COR-L47 (cell line): ENCODE measurements at regions not wholly inside any gene's neighbourhood (a gene's known extent, or its start where the extent isn't known, plus 50 kb on each side); places are given as distances from the start of the nearest gene placed in this dataset.
"Not testable (repeated sequence)": the region's sequence is repeated elsewhere in the genome, so short reads cannot be mapped to it uniquely, and the experiment has no call there.

Source experiments
- DNase-seq: peaks from one replicate; lab custom pipeline; 2025; lab: John Stamatoyannopoulos, UW

DNA sequence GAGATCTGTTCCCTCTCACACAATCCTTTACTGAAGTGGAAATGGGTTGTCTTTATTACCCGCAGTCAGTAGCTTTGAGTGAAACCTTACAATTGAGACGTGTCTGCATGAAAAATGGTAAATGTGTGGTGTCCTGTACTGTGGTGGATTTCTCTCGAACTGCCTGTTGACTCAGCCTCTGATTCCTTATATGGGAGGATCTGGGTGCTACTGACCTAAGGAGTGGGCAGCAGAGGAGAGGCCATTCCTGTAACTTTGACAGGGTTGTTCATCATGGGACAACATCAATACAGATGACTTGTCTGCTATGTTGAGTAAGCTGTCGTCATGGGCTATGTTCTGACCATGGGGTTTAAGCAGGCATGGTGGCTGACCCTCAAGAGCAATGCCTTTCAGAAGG is 159.6 kb upstream of the WDR1 start:
- no peak for DNase-seq

DNA sequence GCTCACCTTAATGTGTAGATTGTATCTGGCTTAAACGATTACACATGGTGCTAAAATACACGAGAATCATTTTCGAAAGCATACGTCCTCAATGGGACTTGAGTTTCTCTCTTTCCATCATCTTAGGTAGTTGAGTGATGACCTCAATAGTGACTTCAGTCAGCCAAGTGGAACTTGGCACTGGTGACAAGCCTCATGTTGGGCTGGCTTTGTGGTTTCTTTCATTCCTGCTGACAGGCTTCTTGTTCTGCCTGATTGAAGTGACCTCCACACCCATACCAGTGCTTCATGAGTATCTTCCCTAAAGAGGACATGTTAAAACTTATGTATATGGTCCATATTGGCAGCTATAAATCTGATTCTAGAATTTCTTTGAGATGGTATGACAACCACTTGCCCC is 159.1 kb upstream of the WDR1 start:
- no peak for DNase-seq

DNA sequence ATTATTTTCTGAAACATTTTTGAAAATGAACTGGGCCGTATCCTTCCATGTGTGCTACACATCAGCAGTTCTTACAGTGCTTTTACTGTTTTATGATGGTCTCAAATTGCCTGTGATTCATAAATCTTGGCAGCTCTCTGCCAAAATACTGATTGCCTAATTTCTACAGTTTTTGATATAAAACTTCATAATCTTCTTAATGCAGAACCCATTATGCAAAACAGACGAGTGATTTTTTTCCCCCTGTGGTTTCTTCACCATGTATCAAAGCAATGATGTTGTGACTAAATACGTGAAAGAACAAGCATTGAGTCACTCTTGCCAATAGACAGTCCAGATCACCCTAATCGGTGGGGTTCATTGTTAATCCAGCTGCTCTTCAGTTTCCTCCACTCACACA is 156.4 kb upstream of the WDR1 start:
- DNase-seq = no peak

DNA sequence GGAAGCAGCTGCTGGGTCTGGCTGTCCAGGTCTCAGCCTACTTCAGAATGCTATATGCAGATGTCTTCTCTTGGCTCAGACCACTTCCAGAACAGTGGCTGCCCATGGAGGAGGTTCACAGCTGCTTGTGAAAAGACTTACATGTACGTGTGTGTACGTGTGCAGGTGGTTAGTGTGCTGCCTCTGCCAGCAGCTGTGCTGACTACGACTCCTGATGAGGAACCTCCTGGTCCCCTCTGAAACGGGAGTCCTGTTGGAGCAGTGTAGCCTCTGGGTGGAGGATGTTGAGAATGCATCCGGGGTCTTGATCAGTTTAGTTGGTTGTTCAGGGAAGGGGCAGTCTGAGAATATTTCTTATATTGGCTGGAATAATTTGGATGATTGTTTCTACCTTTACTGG is 155.9 kb upstream of the WDR1 start:
- DNase-seq = no peak

DNA sequence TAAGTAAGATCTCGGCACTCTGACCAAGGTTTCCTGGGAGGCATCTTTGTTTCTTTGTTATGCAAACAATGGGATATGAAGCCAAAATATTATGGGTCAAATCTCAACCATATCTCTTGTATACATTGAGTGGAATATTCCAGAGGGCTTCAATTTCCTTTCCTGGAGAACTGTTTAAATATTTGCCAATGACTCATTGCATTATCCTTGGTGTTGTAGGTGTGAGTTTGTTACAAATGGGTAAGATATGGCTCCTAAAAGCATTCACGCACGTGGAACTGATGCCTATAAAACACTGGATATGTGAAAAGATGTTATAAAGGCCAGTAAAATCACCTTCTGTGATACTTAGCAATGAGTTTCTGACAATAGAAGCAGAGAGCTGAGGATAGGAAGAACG is 150.5 kb upstream of the WDR1 start:
- DNase-seq = peak; percentile 18

DNA sequence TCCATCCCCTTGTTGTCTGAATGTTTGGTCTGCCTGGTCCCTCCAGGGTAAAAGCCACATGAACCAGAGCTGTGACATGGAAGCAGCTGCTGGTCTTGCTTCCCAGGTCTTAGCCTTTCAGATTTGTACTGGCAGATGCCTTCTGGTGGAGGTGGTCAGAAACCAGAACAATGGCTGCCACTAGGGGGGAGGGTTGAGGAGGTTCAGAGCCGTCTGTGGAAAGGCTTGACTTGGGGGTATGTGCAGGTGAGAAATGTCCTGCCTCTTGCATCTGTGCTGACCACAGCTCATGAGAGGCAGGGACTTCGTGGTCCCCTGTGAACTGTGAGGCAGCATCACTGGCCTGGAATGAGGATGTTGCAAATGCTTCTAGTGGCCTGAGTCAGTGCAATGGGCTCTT is 144.2 kb upstream of the WDR1 start:
- DNase-seq = no peak

DNA sequence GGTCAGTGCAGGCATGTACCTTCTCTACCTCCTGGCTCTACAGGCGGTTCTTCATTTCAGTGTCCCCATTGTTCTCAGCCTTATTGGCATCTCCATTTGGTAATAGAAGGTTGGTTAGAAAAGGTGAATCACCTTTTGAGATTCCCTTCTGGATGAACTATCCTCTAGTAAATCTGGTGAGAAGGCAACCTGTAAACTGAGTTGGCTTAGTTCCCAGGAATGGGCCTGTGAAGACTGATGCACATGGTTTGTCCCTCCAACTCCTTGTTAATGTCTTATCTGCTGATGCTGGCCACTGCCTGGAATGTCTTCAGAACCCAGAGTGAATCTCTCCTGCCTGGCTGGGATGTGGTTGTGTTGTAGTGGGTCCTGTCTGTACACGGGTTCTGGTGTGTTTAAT is 143.4 kb upstream of the WDR1 start:
- no peak for DNase-seq

DNA sequence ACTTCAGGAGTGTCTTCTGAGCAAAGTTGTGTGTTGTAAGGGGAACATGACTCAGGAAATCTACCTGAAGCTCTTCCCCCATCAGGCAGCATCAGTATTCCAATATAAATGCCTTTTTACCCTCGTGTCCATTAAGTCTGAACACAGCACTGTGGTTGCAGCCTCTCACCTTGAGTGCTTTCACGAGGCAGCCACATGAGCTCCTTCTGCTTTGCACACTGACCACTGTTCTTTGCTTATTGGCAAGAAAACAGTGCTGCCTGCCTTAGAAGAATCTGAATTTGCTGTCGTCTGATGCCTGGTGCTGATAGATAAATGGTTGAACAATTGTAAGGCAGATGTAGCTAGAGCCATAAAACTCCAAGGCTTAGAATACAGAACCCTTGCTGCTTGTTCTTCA is 139.6 kb upstream of the WDR1 start:
- no peak for DNase-seq

DNA sequence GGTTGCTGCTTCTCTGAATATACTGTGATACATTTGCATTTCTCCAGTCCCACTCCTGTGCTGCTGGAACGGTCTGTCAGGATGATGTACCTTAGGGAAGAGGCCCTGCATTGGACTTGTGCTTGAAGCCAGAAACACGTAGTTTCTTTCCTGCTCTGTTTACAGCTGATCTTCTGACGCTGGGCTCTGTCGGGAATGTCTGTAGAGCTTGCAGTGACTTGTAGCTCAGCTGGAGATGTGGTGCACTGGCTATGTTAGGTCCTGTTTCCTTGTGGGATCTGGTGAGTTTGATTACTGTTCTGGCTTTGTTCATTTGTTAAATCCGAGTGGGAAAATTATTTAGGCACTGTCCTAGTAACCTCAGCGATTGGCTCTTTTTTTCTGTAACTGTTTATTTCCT is 137.2 kb upstream of the WDR1 start:
- DNase-seq = no peak

DNA sequence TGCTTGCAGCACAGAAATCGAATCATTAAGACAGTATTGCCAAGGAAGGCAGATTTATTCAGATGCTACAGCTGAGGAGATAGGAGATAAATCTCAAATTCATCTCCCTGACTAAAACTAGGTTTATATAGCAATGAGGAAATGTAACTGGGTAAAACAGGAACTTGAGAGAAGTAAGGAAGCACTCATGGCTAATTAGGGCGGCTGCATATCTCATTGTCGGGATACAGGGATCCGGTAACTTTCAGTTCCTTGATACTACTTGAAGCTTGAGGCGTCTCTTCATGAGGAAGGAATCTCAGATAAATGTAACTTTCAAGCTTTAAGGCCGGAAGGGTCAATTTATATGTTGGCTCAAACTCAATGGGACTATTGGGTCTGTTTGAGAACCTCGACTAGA is 129.2 kb upstream of the WDR1 start:
- no peak for DNase-seq

DNA sequence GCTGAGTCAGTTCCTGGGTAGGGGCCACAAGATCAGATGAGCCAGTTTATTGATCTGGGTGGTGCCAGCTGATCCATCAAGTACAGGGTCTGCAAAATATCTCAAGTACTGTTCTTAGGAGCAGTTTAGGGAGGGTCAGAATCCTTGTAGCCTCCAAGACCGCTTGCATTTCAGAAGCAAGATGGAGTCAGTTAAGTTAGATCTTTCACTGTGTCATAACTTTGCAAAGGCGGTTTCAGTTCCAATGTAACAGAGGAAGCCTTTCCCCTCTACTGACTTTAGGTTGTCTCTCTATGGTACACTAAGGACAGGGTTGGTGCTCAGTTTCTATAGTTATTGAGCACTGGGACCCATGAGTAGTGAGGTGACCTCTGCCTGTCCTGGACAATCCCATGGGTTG is 127.3 kb upstream of the WDR1 start:
- DNase-seq = no peak

DNA sequence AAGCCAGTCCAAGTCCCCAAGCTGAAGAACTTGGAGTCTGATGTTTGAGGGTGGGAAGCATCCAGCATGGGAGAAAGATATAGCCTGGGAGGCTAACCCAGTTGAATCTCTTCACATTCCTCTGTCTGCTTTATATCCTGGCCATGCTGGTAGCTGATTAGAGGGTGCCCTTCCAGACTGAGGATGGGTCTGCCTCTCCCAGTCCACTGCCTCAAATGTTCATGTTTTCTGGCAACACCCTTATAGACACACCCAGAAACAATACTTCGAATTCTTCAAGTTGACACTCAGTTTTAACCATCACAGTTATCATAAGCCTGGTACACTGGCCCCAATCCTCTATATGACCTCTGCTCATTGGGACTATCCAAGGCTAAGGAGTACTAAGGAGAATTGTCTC is 124.1 kb upstream of the WDR1 start:
- no peak for DNase-seq

DNA sequence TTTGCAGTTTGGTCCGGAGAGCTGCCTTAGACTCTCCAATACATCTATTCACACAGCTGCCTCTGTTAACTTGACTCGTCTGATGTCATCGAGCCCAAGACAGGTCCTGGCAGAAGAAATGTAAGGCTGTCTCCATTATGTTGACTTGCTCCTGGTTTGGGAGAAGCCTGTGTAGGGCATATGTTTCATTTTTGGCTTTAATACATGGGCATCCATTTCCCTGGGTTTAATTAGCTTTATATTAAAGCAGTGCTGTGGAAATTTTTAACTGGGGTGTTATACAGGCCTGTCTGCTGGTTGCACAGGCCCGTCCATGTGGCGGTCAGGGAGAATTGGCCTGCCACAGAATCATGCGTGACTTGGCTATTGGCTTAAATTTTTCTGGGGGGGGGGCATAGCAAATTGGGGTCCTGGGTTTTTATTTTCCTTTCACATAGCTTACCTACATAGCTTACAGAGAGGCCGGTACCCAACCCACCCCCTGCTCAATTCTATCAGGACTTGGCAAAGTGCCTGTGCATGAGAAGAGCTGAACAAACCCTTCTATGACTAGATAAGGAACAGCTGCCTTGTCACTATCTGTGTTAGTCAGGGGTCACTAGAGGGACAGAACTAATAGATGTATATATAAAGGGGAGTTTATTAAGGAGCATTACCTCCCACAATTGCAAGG is 123.5 kb upstream of the WDR1 start:
- no peak for DNase-seq

DNA sequence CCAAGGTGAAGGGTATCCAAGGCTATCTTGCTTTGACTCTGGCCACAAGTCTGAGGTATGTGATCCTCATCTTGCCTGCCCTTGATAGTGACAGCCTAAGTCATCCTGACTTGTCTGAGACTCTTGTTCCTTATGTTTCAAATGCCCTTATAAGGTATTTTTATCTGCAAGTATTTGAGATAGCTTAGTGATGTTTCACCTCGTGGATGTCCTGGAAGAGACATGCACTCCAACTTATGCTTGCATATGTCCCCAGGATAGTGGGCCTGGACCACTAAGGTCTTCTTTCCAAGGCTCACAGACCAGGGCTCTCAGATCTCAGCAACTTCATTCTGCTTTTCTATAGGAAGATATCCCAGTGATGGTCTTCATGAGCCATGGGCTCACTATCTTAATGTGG is 120.5 kb upstream of the WDR1 start:
- DNase-seq = no peak

DNA sequence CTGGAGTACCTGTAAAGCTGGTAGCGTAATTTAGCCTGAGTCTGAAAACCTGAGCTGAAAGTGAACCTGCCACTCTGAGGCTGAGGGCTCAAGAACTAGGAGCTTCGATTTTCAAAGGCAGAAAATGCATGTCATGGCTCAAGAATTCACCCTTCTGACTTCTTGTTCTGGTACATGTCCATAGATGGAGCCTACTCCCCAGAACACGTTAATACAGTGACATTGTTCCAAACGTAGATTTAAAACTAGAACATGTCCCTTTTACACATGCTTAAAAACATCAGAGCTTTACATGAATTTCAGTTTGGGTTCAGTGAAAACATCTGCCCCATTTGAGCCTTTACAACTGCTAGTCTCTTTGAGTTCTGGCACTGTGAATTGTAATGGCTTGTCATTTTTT is 115.5 kb upstream of the WDR1 start:
- no peak for DNase-seq

DNA sequence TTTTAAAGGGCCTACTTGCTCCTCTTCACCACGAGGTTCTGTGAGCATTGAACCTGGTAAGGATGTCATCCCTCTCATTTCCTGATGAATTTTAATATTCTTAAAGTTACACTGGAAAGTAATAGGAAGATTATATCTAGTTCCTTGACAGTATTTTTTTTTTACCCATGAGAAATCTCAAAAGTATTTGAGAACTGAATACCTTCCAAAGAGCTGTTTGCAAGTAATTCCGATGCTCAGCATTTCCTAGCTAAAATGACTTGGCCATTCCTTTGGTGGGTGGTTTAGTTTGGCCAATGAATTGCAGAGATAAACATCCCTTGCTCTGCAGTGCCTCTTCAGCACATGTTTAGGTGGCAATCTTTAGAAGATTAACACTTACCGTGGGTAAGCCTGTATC is 110.2 kb upstream of the WDR1 start:
- DNase-seq = no peak

DNA sequence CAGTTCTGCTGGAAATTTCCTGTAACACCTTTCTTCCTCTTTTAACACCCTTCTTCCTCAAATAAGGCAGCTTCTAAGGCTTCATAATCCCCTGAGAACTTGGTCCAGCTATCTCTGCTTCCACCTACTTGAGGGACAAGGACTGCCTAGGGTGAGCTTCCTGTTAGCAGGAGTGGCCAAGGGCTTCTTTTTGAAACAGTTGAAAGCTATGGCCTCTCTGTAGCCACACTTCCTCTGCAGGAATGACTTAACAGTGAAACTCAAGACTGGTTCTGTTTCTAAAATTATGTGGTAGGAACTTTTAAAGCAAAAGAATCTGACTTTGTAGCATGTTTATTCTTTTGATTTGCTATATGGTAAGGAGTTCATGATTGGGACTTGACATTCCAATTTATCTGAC is 108.5 kb upstream of the WDR1 start:
- no peak for DNase-seq

DNA sequence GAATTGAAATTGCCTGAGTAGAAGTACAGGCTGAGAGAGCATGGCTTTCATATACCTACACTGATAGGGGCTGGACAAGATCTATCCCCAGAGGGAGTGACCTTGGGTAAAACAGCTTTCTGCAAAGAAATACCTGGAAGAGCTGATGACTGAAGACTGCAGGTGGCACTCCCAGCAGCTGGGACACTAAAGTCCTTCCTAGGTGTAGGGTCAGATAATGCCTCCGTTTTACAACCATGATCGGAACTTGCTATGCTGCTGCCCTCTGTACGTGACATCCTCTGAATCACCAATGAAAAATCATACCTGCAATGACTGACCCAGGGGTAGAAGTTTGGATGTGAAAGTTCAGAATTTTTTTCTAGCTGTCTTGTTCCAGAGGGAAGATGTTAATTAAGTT is 107.2 kb upstream of the WDR1 start:
- no peak for DNase-seq

DNA sequence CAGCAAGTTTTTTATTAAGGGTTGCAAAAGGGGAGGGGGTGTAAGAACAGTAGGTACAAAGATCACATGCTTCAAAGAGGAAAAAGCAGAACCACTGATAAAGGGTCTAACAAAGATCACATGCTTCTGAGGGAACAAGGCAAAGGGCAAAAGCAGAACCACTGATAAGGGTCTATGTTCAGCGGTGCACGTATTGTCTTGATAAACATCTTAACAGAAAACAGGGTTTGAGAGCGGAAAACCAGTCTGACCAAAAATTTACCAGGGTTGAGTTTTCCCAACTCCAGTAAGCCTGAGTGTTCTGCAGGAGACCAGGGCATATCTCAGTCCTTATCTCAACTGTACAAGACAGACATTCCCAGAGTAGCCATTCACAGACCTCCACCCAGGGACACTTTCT is 96.9 kb upstream of the WDR1 start:
- not testable (repeated sequence) for DNase-seq

DNA sequence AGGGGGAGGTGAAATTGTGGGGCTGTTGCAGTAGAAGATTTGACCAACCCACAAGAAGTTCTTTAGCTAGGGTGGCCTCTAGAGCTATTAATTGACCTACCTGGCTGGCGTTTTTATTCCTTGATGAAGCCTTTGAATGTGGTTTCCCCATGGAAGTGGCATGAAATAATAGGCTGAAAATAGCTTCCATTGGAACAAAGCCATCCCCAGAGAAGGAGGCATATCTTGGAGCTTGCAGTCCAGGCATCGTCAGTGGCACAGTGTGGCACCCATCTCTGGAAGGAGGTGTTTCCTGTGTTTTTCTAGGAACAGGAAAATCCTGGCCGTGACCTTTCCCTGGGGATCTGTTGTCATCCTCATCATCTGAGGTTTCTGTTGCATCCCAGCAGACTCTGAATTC is 96.3 kb upstream of the WDR1 start:
- no peak for DNase-seq

DNA sequence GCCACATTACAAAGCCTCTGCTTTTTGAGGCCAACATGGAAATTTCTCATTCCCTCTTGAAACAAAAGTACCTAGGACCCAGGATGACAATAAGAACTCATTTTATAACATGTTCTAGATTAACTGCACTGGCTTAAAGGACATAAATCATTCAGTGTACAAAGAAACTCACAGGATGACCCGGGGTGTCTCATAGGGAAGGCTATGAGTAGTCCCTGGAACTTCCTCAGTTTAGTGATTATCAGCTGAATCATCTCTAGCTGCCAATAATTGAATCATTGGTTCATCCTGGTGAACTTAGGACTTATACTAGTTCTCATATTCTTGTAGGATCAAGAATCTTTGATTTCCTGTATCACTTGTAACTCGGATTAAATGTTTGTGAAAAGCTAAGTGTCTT is 95.8 kb upstream of the WDR1 start:
- DNase-seq = no peak

DNA sequence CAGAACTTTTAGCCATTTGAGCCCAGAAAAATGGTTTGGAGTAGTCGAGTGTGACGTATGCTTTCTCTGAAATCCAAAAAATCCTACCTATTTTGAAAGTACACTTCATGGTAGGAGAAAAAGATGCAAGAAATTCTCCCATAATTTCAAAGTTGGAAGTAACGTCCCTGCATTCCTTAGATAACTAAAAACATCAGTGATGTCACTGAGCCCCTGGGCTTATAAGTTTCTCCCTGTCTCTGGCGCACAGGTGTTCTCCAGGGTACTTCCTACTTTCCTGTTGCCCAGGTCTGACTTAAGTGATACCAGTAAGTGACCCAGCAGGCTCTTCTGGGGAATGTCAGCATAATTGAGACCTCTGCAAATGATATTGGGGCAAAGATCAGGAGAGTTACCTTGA is 90.5 kb upstream of the WDR1 start:
- no peak for DNase-seq

DNA sequence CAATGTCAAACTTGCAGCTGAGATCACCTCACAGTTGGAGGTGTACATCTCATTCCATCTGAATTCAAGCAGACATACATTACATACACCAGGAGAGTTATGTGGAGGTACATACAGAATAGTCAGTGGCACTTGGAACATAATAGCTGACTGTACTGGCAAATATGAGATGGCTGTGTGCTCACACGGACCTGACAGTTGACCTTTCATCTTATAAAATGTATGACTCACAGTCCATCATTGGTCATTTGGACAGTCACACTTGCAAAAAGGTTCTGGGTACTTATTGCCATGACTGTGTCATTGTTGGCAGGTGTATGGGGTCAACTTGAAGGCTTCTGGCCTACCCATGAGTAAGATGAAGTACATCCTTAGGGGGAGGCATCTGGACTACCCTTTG is 88.6 kb upstream of the WDR1 start:
- DNase-seq = no peak

DNA sequence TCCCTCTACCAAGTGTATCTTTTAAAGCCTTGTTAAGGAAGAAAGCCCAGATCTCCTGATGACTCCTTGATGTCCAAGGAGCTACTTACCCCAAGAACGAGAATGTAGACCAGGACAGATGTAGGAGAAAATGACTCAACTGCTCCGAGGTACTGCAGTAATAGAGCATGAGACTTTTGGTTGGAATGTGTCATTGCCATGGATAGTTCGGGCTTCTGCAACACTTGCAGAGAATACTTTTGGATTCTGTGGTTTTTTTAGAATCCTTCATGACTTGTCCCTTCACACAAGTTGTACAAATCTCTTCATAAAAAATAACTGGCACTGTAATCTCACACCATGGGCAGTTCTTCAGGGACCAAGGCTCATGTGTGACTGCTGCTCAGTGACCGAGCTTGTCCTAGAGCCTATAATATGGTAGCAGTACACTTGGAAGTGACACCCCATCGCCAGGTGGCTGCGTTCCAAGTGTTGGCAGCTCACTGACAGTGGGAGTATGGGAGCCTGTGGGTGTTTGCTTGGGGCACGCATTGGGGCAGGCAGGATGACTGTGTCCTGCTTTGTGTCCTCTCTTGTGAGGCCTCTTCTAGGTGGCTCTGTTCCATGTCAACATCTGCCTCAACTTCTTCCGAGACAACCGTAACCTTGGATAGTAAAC is 87.9 kb upstream of the WDR1 start:
- no peak for DNase-seq
